ENCODE measurements at regions not wholly inside any gene's neighbourhood (a gene's known extent, or its start where the extent isn't known, plus 50 kb on each side); places are given as distances from the start of the nearest gene placed in this dataset.

DNA sequence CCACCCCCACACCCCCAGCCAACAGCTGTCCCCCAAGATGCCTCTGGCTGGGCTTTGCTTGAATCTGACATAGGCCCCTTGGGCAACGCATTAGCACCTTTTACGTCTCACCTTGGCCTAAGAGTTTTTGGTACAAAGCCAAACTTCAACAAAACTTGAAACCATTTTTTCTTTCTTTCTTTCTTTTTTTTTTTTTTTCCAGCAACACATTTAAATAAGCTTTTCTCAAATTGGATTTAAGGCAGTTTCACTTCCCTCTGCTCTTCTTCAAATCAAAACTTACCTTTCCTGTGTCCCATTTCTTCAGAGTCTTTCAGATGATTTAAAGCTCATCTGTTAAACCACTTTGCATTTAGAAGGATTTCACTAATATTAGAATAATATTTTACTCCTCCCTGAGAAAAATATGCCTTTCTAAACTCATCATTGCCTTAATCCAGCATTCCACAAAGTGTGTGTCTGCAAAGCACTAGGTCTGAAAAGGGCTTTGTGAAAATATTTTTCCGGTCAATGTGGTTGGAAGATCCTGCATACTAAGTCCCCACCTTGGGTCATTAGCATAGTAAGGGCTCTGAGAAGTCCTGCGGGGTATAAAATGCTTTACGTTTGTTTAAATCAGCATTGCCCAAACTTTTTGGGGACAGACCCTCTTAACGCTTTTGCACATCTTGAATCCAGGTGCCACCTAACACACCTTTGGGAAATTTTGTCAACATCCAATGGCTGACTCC lies 217.0 kb downstream of the TLE3 start:
- Histone ChIP-seq H3K27ac (no peak overlapping the region), H3K4me1 (peaks cover 0 to 9% of the 10 kb centered on the region in 2 donors), H3K27me3 (no peaks in the 10 kb centered on the region), H3K9me3 (no peaks in the 10 kb centered on the region), H3K36me3 (no peaks in the 10 kb centered on the region), H3K4me3 (replicated peaks in 1 of 3) (no peak overlapping the region)
- no peak for DNase-seq
- TF ChIP-seq CTCF (IDR thresholded peaks at IDR 0.05) (no peak), POLR2A (IDR thresholded peaks at IDR 0.05) (no peak)
- intact Hi-C loops (cut with DNase I) = no loop called here
- WGBS, 2 donors = 86 to 88% methylated on average over 6 of the region's 6 CpGs

GRCh38 chr15:69881302-69881670 lies 216.4 kb downstream of the TLE3 start:
- no peaks in the 10 kb centered on the region for H3K36me3 ChIP-seq
- no peak for TF ChIP-seq CTCF (IDR thresholded peaks at IDR 0.05)
- no peak for TF ChIP-seq POLR2A (IDR thresholded peaks at IDR 0.05)
- intact Hi-C loops (cut with DNase I) = no loop called here
- H3K27ac ChIP-seq = no peak overlapping the region
- WGBS, 2 donors = 43 to 68% methylated on average over 4 of the region's 4 CpGs
- H3K27me3 ChIP-seq = no peaks in the 10 kb centered on the region
- H3K4me1 ChIP-seq = peaks cover 0 to 9% of the 10 kb centered on the region in 2 donors
- H3K4me3 ChIP-seq (replicated peaks in 1 of 3) = no peak overlapping the region
- DNase-seq = no peak
- H3K9me3 ChIP-seq = no peaks in the 10 kb centered on the region

- intact Hi-C loops (cut with DNase I) = no loop called here
- Histone ChIP-seq H3K27me3 (no peaks in the 10 kb centered on the region), H3K9me3 (no peaks in the 10 kb centered on the region), H3K4me3 (replicated peaks in 1 of 3) (no peak overlapping the region), H3K36me3 (no peaks in the 10 kb centered on the region), H3K4me1 (peaks cover 0 to 9% of the 10 kb centered on the region in 2 donors), H3K27ac (no peak overlapping the region)
- TF ChIP-seq POLR2A (IDR thresholded peaks at IDR 0.05) (no peak), CTCF (IDR thresholded peaks at IDR 0.05) (no peak)
- DNase-seq = peak; percentile 11 to 27
- WGBS, 2 donors = 20 to 44% methylated on average over 10 of the region's 10 CpGs
These were observed 216.0 kb downstream of the TLE3 start for GRCh38 chr15:69881766-69882165.

DNA sequence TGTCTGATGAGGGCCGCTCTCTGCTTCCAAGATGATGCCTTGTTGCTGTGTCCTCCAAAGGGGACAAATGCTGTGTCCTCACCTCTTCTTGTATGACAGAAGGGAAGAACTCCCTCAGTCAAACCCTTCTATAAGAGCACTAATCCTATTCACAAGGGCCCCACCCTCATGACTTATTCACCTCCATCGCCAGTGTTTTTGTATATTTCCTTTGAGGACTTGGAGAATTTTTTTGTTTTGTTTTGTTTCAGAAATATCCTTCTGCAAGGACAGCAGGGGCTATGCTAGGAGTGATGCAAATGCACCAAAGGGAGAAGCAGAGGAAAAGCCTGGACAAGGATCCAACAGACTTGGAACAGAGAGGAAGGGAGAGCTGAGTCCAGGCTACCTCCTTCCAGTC lies 214.4 kb downstream of the TLE3 start:
- no peak for TF ChIP-seq POLR2A (IDR thresholded peaks at IDR 0.05)
- no peak for TF ChIP-seq CTCF (IDR thresholded peaks at IDR 0.05)
- no peaks in the 10 kb centered on the region for H3K27me3 ChIP-seq
- H3K36me3 ChIP-seq = no peaks in the 10 kb centered on the region
- H3K4me3 ChIP-seq (replicated peaks in 1 of 3) = no peak overlapping the region
- 93 to 100% methylated on average over 2 of the region's 2 CpGs for WGBS, 2 donors
- peaks cover 0 to 9% of the 10 kb centered on the region in 2 donors for H3K4me1 ChIP-seq
- intact Hi-C loops (cut with DNase I) = no loop called here
- H3K9me3 ChIP-seq = no peaks in the 10 kb centered on the region
- no peak for DNase-seq
- H3K27ac ChIP-seq = no peak overlapping the region

- intact Hi-C loops (cut with DNase I) = no loop called here
- peaks cover 0 to 9% of the 10 kb centered on the region in 2 donors for H3K4me1 ChIP-seq
- no peaks in the 10 kb centered on the region for H3K9me3 ChIP-seq
- 64% methylated on average over 19 of the region's 19 CpGs for WGBS, 2 donors
- TF ChIP-seq CTCF (IDR thresholded peaks at IDR 0.05) (no peak), POLR2A (IDR thresholded peaks at IDR 0.05) (no peak)
- no peaks in the 10 kb centered on the region for H3K27me3 ChIP-seq
- no peaks in the 10 kb centered on the region for H3K36me3 ChIP-seq
- no peak overlapping the region for H3K27ac ChIP-seq
- DNase-seq = no peak
- no peak overlapping the region for H3K4me3 ChIP-seq (replicated peaks in 1 of 3)
These were observed 212.4 kb downstream of the TLE3 start for GRCh38 chr15:69885173-69885955.

Data from thyroid gland (tissue), 4 donors.